ENCODE measurements at regions not wholly inside any gene's neighbourhood (a gene's known extent, or its start where the extent isn't known, plus 50 kb on each side); places are given as distances from the start of the nearest gene placed in this dataset.

DNA sequence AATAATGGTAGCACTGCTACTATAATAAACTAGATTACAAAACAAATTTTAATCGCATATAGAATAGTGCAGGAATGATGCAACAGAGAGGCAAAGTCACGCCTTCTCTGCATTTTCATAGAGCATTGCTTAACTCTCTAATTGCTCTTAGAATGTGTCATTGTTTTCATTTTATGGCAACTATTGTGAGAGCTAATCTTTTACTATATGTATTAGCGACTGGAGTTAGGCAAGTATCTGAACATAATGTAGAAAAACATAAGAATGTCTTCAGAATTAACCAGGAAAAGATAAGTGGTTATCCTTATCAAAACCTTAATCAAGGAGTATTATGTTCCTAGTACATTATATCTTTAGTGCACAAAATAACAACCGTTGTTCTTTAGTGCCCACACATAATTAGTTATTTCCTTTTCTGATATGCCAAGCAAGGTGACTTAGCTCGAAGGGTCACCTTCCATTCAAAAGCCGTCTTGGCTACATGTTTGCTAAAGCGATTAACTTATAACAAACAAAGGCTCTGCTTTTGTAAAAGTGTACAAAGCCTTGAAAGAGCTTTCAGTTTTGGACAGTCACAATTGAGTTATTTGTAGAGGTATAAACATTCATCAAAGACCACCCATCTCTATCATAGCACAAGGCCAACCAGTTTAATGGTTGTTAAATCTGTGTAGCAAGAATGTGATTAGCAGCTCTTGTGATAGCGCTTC is 1328.9 kb downstream of the ROBO2 start:
- no peak overlapping the region for H2BK12ac ChIP-seq (ENCODE audit: low read length in 2 of 2)
- H2AFZ ChIP-seq (ENCODE audit: low read depth, low read length): no peak overlapping the region
- no peak overlapping the region for H4K8ac ChIP-seq (ENCODE audit: low read length)
- no peaks in the 10 kb centered on the region for H3K36me3 ChIP-seq (ENCODE audit: control insufficient read depth in 1 of 2, insufficient read depth in 2 of 2, low read depth in 1 of 2, low read length in 2 of 2)
- no peak overlapping the region for H3K4ac ChIP-seq (ENCODE audit: low read depth in 1 of 2, low read length in 2 of 2)
- H3K23ac ChIP-seq (ENCODE audit: low read length in 2 of 2): no peak overlapping the region
- no peak overlapping the region for H3K4me3 ChIP-seq (ENCODE audit: insufficient read depth in 1 of 2, low read depth in 1 of 2, low read length in 2 of 2)
- H3K4me1 ChIP-seq (ENCODE audit: control insufficient read depth, insufficient read depth, low read depth, low read length): no peaks in the 10 kb centered on the region
- H4K91ac ChIP-seq (ENCODE audit: low read length): no peak overlapping the region
- no peak overlapping the region for H3K4me2 ChIP-seq (ENCODE audit: low read length, poor library complexity, severe bottlenecking)
- H3K14ac ChIP-seq (ENCODE audit: low read length in 2 of 2): no peak overlapping the region
- H3K9me3 ChIP-seq (ENCODE audit: control insufficient read depth, low read length): peaks cover 5% of the 10 kb centered on the region
- H3K79me1 ChIP-seq (replicated peaks; ENCODE audit: low read length, poor library complexity, severe bottlenecking): no peaks in the 10 kb centered on the region
- H3K18ac ChIP-seq (ENCODE audit: low read depth in 1 of 2, low read length in 2 of 2): no peak overlapping the region
- no peak overlapping the region for H2BK5ac ChIP-seq (ENCODE audit: low read depth, low read length, poor library complexity, severe bottlenecking)
- no peak overlapping the region for H2BK120ac ChIP-seq (ENCODE audit: low read depth, low read length)
- no peak for DNase-seq
- no peak overlapping the region for H2AK5ac ChIP-seq (ENCODE audit: low read length, severe bottlenecking)
- no peaks in the 10 kb centered on the region for H3K27me3 ChIP-seq (ENCODE audit: control insufficient read depth in 1 of 2, insufficient read depth in 1 of 2, low read length in 2 of 2)
- WGBS: 84% methylated on average over 6 of the region's 8 CpGs
- no peak overlapping the region for H3K9ac ChIP-seq (ENCODE audit: low read length)
- H2BK15ac ChIP-seq (ENCODE audit: low read depth, poor library complexity, severe bottlenecking): no peak overlapping the region
- H3K27ac ChIP-seq (ENCODE audit: low read length, poor library complexity, severe bottlenecking): no peak overlapping the region

DNA sequence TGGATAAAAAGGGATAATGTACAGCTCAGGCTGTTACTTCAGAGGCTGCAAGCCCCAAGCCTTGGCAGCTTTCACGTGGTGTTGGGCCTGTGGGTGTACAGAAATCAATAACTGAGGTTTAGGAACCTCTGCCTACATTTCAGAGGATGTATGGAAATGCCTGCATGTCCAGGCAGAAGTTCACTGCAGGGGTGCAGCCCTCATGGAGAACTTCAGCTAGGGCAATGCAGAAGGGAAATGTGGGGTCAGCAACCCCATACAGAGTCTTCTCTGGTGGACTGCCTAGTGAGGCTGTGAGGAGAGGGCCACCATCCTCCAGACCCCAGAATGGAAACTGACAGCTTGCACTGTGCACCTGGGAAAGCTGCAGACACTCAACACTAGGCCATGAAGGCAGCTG is 1350.3 kb downstream of the ROBO2 start:
- Histone ChIP-seq H2BK120ac (ENCODE audit: low read depth, low read length) (no peak overlapping the region), H2BK12ac (ENCODE audit: low read length in 2 of 2) (no peak overlapping the region), H3K4ac (ENCODE audit: low read depth in 1 of 2, low read length in 2 of 2) (no peak overlapping the region), H3K27me3 (ENCODE audit: control insufficient read depth in 1 of 2, insufficient read depth in 1 of 2, low read length in 2 of 2) (no peaks in the 10 kb centered on the region), H3K36me3 (ENCODE audit: control insufficient read depth in 1 of 2, insufficient read depth in 2 of 2, low read depth in 1 of 2, low read length in 2 of 2) (no peaks in the 10 kb centered on the region), H4K8ac (ENCODE audit: low read length) (no peak overlapping the region), H3K79me1 (replicated peaks; ENCODE audit: low read length, poor library complexity, severe bottlenecking) (no peaks in the 10 kb centered on the region), H3K18ac (ENCODE audit: low read depth in 1 of 2, low read length in 2 of 2) (no peak overlapping the region), H3K4me3 (ENCODE audit: insufficient read depth in 1 of 2, low read depth in 1 of 2, low read length in 2 of 2) (no peak overlapping the region), H3K9ac (ENCODE audit: low read length) (no peak overlapping the region), H3K23ac (ENCODE audit: low read length in 2 of 2) (no peak overlapping the region), H2BK5ac (ENCODE audit: low read depth, low read length, poor library complexity, severe bottlenecking) (no peak overlapping the region), H3K27ac (ENCODE audit: low read length, poor library complexity, severe bottlenecking) (no peak overlapping the region), H3K9me3 (ENCODE audit: control insufficient read depth, low read length) (peaks cover 24% of the 10 kb centered on the region), H2AFZ (ENCODE audit: low read depth, low read length) (no peak overlapping the region), H3K4me2 (ENCODE audit: low read length, poor library complexity, severe bottlenecking) (no peak overlapping the region), H2AK5ac (ENCODE audit: low read length, severe bottlenecking) (no peak overlapping the region), H2BK15ac (ENCODE audit: low read depth, poor library complexity, severe bottlenecking) (no peak overlapping the region), H4K91ac (ENCODE audit: low read length) (no peak overlapping the region), H3K14ac (ENCODE audit: low read length in 2 of 2) (no peak overlapping the region), H3K4me1 (ENCODE audit: control insufficient read depth, insufficient read depth, low read depth, low read length) (no peaks in the 10 kb centered on the region)
- no peak for DNase-seq
- 3% methylated on average over 1 of the region's 1 CpG for WGBS

DNA sequence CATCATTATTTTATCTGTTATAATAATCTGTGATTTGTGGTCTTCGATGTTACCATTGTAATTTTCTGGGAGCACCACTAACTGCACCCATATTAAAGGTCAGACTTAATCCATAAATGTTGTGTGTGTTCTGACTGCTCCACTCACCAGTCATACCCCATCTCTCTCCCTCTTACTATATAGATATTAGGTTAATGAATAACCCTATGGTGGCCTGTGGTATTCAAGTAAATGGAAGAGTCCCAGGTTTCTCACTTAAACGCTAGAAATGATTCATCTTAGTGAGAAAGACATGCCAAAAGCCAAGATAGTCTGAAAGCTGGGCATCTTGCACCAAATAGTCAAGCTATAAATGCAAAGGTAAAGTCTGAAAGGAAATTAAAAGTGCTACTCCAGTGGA is 1358.5 kb downstream of the ROBO2 start:
- WGBS: 57% methylated on average over 1 of the region's 2 CpGs

DNA sequence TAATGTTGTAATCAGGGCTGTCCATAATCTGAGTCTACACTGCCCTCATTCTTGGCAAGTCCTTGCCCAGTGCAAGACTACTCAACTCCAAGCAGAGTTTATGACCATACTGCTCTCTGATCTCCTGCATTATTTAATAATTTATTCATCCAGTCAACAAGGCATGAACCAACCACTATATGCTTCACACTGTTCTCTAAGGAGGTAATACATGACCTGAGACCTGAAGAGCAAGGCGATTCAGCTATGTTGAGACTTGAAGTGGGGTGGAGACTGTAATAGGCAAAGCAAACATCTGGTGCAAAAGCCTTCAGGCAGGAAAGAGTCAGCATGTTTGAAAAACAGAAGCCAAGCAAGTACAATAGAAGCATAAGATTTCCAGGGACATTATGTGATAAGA is 1362.8 kb downstream of the ROBO2 start:
- Histone ChIP-seq H2BK5ac (ENCODE audit: low read depth, low read length, poor library complexity, severe bottlenecking) (no peak overlapping the region), H3K23ac (ENCODE audit: low read length in 2 of 2) (no peak overlapping the region), H3K79me1 (replicated peaks; ENCODE audit: low read length, poor library complexity, severe bottlenecking) (no peaks in the 10 kb centered on the region), H3K9ac (ENCODE audit: low read length) (no peak overlapping the region), H3K27me3 (ENCODE audit: control insufficient read depth in 1 of 2, insufficient read depth in 1 of 2, low read length in 2 of 2) (no peaks in the 10 kb centered on the region), H3K14ac (ENCODE audit: low read length in 2 of 2) (no peak overlapping the region), H3K27ac (ENCODE audit: low read length, poor library complexity, severe bottlenecking) (no peak overlapping the region), H3K4me2 (ENCODE audit: low read length, poor library complexity, severe bottlenecking) (no peak overlapping the region), H3K9me3 (ENCODE audit: control insufficient read depth, low read length) (no peaks in the 10 kb centered on the region), H4K91ac (ENCODE audit: low read length) (no peak overlapping the region), H3K4me3 (ENCODE audit: insufficient read depth in 1 of 2, low read depth in 1 of 2, low read length in 2 of 2) (no peak overlapping the region), H2BK15ac (ENCODE audit: low read depth, poor library complexity, severe bottlenecking) (no peak overlapping the region), H2BK12ac (ENCODE audit: low read length in 2 of 2) (no peak overlapping the region), H3K4me1 (ENCODE audit: control insufficient read depth, insufficient read depth, low read depth, low read length) (peaks cover 5% of the 10 kb centered on the region), H3K36me3 (ENCODE audit: control insufficient read depth in 1 of 2, insufficient read depth in 2 of 2, low read depth in 1 of 2, low read length in 2 of 2) (no peaks in the 10 kb centered on the region), H2BK120ac (ENCODE audit: low read depth, low read length) (no peak overlapping the region), H2AK5ac (ENCODE audit: low read length, severe bottlenecking) (no peak overlapping the region), H3K4ac (ENCODE audit: low read depth in 1 of 2, low read length in 2 of 2) (no peak overlapping the region), H3K18ac (ENCODE audit: low read depth in 1 of 2, low read length in 2 of 2) (no peak overlapping the region), H4K8ac (ENCODE audit: low read length) (no peak overlapping the region), H2AFZ (ENCODE audit: low read depth, low read length) (no peak overlapping the region)
- DNase-seq: no peak
- 71% methylated on average over 1 of the region's 1 CpG for WGBS

More for the DNA sequence above, 1358.5 kb downstream of the ROBO2 start:
- H2BK15ac ChIP-seq (ENCODE audit: low read depth, poor library complexity, severe bottlenecking): no peak overlapping the region
- no peak overlapping the region for H3K4me3 ChIP-seq (ENCODE audit: insufficient read depth in 1 of 2, low read depth in 1 of 2, low read length in 2 of 2)
- no peak overlapping the region for H2AFZ ChIP-seq (ENCODE audit: low read depth, low read length)
- H2BK12ac ChIP-seq (ENCODE audit: low read length in 2 of 2): no peak overlapping the region
- no peak overlapping the region for H4K8ac ChIP-seq (ENCODE audit: low read length)
- H3K23ac ChIP-seq (ENCODE audit: low read length in 2 of 2): no peak overlapping the region
- H3K9me3 ChIP-seq (ENCODE audit: control insufficient read depth, low read length): no peaks in the 10 kb centered on the region
- no peaks in the 10 kb centered on the region for H3K36me3 ChIP-seq (ENCODE audit: control insufficient read depth in 1 of 2, insufficient read depth in 2 of 2, low read depth in 1 of 2, low read length in 2 of 2)
- DNase-seq: no peak
- no peaks in the 10 kb centered on the region for H3K79me1 ChIP-seq (replicated peaks; ENCODE audit: low read length, poor library complexity, severe bottlenecking)
- H2AK5ac ChIP-seq (ENCODE audit: low read length, severe bottlenecking): no peak overlapping the region
- H3K27ac ChIP-seq (ENCODE audit: low read length, poor library complexity, severe bottlenecking): peak overlapping the region; percentile 49
- H2BK5ac ChIP-seq (ENCODE audit: low read depth, low read length, poor library complexity, severe bottlenecking): no peak overlapping the region
- H3K18ac ChIP-seq (ENCODE audit: low read depth in 1 of 2, low read length in 2 of 2): no peak overlapping the region
- H3K4me1 ChIP-seq (ENCODE audit: control insufficient read depth, insufficient read depth, low read depth, low read length): peaks cover 5% of the 10 kb centered on the region
- H3K4me2 ChIP-seq (ENCODE audit: low read length, poor library complexity, severe bottlenecking): no peak overlapping the region
- H3K27me3 ChIP-seq (ENCODE audit: control insufficient read depth in 1 of 2, insufficient read depth in 1 of 2, low read length in 2 of 2): no peaks in the 10 kb centered on the region
- H3K4ac ChIP-seq (ENCODE audit: low read depth in 1 of 2, low read length in 2 of 2): no peak overlapping the region
- no peak overlapping the region for H4K91ac ChIP-seq (ENCODE audit: low read length)
- H3K9ac ChIP-seq (ENCODE audit: low read length): no peak overlapping the region
- no peak overlapping the region for H3K14ac ChIP-seq (ENCODE audit: low read length in 2 of 2)
- no peak overlapping the region for H2BK120ac ChIP-seq (ENCODE audit: low read depth, low read length)
